ENCODE measurements at regions not wholly inside any gene's neighbourhood (a gene's known extent, or its start where the extent isn't known, plus 50 kb on each side); places are given as distances from the start of the nearest gene placed in this dataset.

DNA sequence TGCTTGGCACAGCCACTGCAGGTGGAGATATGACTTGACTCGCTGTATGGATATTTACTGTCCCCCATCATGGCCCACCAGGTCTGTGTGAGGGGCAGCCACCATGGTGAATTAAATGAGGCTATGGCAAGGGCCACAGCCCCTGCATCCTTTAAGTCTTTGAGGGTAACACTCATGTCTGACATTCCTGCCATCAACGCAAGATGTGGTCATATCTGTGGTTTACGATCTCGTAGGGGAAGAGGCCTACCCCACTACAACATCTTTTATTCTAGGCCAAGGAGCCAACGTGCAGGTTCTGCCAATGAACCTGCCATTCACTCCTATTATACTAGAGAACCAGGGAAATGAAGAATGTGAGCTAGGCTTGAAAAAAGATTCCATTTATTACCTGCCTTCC lies 381.6 kb upstream of the ID2 start:
- H3K36me3 ChIP-seq (ENCODE audit: control insufficient read depth in 4 of 4, insufficient read depth in 3 of 4, low read depth in 1 of 4, low read length in 3 of 4) = no peaks in the 10 kb centered on the region
- peaks cover 0 to 8% (median 4%) of the 10 kb centered on the region in 4 donors for H3K4me1 ChIP-seq (ENCODE audit: control insufficient read depth in 4 of 4, insufficient read depth in 4 of 4, low read length in 3 of 4)
- 78% methylated on average over 5 of the region's 5 CpGs for WGBS
- no peak overlapping the region for H3K4me3 ChIP-seq (ENCODE audit: low read depth in 1 of 3, low read length in 3 of 3)
- no peak overlapping the region for H3K9ac ChIP-seq (ENCODE audit: low read depth in 1 of 2, low read length in 2 of 2)
- no peak overlapping the region for H3K27ac ChIP-seq (ENCODE audit: low read depth in 1 of 2, low read length in 2 of 2)
- DNase-seq (ENCODE audit: low spot score) = no peak
- TF ChIP-seq HNF4G (IDR thresholded peaks at IDR 0.05) (no peak), FOXA1 (IDR thresholded peaks at IDR 0.05) (no peak), GABPA (IDR thresholded peaks at IDR 0.05 in 1 of 2, conservative IDR thresholded peaks at IDR 0.05 in 1 of 2) (no peak), EGR1 (IDR thresholded peaks at IDR 0.05; ENCODE audit: low read depth in 2 of 2) (no peak), RXRA (IDR thresholded peaks at IDR 0.05) (no peak), TAF1 (conservative IDR thresholded peaks at IDR 0.05) (no peak), NR2F2 (IDR thresholded peaks at IDR 0.05) (no peak), RAD21 (IDR thresholded peaks at IDR 0.05) (no peak), YY1 (IDR thresholded peaks at IDR 0.05) (no peak)
- TF ChIP-seq, protein P1, sequence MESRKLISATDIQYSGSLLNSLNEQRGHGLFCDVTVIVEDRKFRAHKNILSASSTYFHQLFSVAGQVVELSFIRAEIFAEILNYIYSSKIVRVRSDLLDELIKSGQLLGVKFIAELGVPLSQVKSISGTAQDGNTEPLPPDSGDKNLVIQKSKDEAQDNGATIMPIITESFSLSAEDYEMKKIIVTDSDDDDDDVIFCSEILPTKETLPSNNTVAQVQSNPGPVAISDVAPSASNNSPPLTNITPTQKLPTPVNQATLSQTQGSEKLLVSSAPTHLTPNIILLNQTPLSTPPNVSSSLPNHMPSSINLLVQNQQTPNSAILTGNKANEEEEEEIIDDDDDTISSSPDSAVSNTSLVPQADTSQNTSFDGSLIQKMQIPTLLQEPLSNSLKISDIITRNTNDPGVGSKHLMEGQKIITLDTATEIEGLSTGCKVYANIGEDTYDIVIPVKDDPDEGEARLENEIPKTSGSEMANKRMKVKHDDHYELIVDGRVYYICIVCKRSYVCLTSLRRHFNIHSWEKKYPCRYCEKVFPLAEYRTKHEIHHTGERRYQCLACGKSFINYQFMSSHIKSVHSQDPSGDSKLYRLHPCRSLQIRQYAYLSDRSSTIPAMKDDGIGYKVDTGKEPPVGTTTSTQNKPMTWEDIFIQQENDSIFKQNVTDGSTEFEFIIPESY (IDR thresholded peaks at IDR 0.05) = no peak
- TF ChIP-seq, protein P2, sequence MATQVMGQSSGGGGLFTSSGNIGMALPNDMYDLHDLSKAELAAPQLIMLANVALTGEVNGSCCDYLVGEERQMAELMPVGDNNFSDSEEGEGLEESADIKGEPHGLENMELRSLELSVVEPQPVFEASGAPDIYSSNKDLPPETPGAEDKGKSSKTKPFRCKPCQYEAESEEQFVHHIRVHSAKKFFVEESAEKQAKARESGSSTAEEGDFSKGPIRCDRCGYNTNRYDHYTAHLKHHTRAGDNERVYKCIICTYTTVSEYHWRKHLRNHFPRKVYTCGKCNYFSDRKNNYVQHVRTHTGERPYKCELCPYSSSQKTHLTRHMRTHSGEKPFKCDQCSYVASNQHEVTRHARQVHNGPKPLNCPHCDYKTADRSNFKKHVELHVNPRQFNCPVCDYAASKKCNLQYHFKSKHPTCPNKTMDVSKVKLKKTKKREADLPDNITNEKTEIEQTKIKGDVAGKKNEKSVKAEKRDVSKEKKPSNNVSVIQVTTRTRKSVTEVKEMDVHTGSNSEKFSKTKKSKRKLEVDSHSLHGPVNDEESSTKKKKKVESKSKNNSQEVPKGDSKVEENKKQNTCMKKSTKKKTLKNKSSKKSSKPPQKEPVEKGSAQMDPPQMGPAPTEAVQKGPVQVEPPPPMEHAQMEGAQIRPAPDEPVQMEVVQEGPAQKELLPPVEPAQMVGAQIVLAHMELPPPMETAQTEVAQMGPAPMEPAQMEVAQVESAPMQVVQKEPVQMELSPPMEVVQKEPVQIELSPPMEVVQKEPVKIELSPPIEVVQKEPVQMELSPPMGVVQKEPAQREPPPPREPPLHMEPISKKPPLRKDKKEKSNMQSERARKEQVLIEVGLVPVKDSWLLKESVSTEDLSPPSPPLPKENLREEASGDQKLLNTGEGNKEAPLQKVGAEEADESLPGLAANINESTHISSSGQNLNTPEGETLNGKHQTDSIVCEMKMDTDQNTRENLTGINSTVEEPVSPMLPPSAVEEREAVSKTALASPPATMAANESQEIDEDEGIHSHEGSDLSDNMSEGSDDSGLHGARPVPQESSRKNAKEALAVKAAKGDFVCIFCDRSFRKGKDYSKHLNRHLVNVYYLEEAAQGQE (IDR thresholded peaks at IDR 0.05) = no peak
- no peaks in the 10 kb centered on the region for H3K9me3 ChIP-seq (ENCODE audit: control insufficient read depth in 4 of 4, low read length in 3 of 4)
- H3K27me3 ChIP-seq (ENCODE audit: control insufficient read depth in 4 of 4, insufficient read depth in 4 of 4, low read length in 3 of 4) = no peaks in the 10 kb centered on the region

DNA sequence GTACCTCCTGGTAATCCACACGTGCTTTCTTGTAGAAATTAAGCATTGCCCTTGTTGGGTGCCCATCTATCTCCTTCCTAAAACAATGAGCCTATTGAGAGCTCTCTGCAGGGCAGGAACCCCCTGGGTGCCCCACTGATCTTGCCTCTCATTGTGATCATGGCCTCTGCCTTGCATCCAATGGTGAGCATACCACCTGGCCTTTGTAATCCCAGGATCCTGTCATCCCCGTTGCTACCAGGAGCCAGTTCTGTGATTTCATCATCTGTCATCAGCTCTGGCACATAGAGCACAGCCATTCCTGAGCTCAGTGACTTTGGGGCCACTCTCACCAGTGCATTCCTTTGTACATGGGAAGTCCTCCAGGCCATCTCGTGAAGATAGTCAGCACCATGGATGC lies 381.0 kb upstream of the ID2 start:
- no peak for DNase-seq (ENCODE audit: low spot score)
- Histone ChIP-seq H3K4me1 (ENCODE audit: control insufficient read depth in 4 of 4, insufficient read depth in 4 of 4, low read length in 3 of 4) (peaks cover 4 to 14% (median 7%) of the 10 kb centered on the region in 4 donors), H3K27ac (ENCODE audit: low read depth in 1 of 2, low read length in 2 of 2) (no peak overlapping the region), H3K36me3 (ENCODE audit: control insufficient read depth in 4 of 4, insufficient read depth in 3 of 4, low read depth in 1 of 4, low read length in 3 of 4) (no peaks in the 10 kb centered on the region), H3K27me3 (ENCODE audit: control insufficient read depth in 4 of 4, insufficient read depth in 4 of 4, low read length in 3 of 4) (no peaks in the 10 kb centered on the region), H3K9ac (ENCODE audit: low read depth in 1 of 2, low read length in 2 of 2) (no peak overlapping the region), H3K4me3 (ENCODE audit: low read depth in 1 of 3, low read length in 3 of 3) (no peak overlapping the region), H3K9me3 (ENCODE audit: control insufficient read depth in 4 of 4, low read length in 3 of 4) (no peaks in the 10 kb centered on the region)
- TF ChIP-seq RXRA (IDR thresholded peaks at IDR 0.05) = no peak
- TF ChIP-seq EGR1 (IDR thresholded peaks at IDR 0.05; ENCODE audit: low read depth in 2 of 2) = no peak
- TF ChIP-seq YY1 (IDR thresholded peaks at IDR 0.05) = no peak
- TF ChIP-seq SP1 (IDR thresholded peaks at IDR 0.05) = no peak
- no peak for TF ChIP-seq FOXA2 (IDR thresholded peaks at IDR 0.05)
- TF ChIP-seq, protein P2 (IDR thresholded peaks at IDR 0.05) = no peak
- TF ChIP-seq, protein P3, sequence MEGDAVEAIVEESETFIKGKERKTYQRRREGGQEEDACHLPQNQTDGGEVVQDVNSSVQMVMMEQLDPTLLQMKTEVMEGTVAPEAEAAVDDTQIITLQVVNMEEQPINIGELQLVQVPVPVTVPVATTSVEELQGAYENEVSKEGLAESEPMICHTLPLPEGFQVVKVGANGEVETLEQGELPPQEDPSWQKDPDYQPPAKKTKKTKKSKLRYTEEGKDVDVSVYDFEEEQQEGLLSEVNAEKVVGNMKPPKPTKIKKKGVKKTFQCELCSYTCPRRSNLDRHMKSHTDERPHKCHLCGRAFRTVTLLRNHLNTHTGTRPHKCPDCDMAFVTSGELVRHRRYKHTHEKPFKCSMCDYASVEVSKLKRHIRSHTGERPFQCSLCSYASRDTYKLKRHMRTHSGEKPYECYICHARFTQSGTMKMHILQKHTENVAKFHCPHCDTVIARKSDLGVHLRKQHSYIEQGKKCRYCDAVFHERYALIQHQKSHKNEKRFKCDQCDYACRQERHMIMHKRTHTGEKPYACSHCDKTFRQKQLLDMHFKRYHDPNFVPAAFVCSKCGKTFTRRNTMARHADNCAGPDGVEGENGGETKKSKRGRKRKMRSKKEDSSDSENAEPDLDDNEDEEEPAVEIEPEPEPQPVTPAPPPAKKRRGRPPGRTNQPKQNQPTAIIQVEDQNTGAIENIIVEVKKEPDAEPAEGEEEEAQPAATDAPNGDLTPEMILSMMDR (IDR thresholded peaks at IDR 0.05; ENCODE audit: low read depth, low read length, missing input control) = no peak
- TF ChIP-seq, protein P1 (IDR thresholded peaks at IDR 0.05) = no peak
- no peak for TF ChIP-seq HNF4G (IDR thresholded peaks at IDR 0.05)
- TF ChIP-seq RAD21 (IDR thresholded peaks at IDR 0.05) = no peak
- TF ChIP-seq HNF4A (conservative IDR thresholded peaks at IDR 0.05) = no peak
- WGBS = 75% methylated on average over 3 of the region's 3 CpGs
